Sigmoid colon (tissue), 3 donors: ENCODE measurements at regions not wholly inside any gene's neighbourhood (a gene's known extent, or its start where the extent isn't known, plus 50 kb on each side); places are given as distances from the start of the nearest gene placed in this dataset.

ENCODE experiments used
- CTCF ChIP-seq, 4 experiments: fragments of 450-650 bp in 3 of 4; fragments of 200-600 bp in 1 of 4; IDR thresholded peaks; one replicate each; pipeline ENCODE4 v1.5.1; 2016 to 2019; ENCODE audit warnings: antibody characterized with exemption in 4 of 4, mild to moderate bottlenecking in 3 of 4, moderate library complexity in 2 of 4
- POLR2A ChIP-seq, 2 donors: fragments of 450-650 bp; IDR thresholded peaks; one replicate each; pipeline ENCODE4 v1.6.1; 2016; ENCODE audit warnings: antibody characterized with exemption in 2 of 2, mild to moderate bottlenecking in 2 of 2, moderate library complexity in 2 of 2

DNA sequence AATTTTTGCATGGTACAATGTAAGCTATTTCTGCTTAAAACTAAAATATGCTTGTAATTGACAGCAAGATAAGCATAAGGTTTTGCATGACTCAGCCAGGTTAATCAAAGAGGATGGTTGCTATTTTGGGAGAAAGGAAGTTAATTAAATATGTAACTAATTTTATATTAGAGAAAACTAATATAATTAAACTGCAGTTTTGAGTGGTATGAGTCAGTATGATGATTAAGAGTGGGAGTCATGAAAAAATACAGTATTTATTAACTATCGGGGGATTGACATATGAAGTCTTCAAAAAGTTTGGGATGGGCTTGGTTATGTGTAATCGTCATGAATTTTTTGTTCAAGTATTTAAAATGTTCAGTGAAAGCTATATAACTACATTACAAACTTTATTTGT is 54.0 kb upstream of the CDK20 start:
- TF ChIP-seq CTCF (IDR thresholded peaks at IDR 0.05), result no peak
- no peak for TF ChIP-seq POLR2A (IDR thresholded peaks at IDR 0.05)
